ENCODE measurements at regions not wholly inside any gene's neighbourhood (a gene's known extent, or its start where the extent isn't known, plus 50 kb on each side); places are given as distances from the start of the nearest gene placed in this dataset.
"Not testable (repeated sequence)": the region's sequence is repeated elsewhere in the genome, so short reads cannot be mapped to it uniquely, and the experiment has no call there.

GRCh38 chr19:13712767-13713201, 51.5 kb upstream of the MRI1 start:
- DNase-seq: no peak

- DNase-seq: no peak
Observed at GRCh38 chr19:13707915-13708314, 56.4 kb upstream of the MRI1 start.

GRCh38 chr19:13705928-13706447, 58.3 kb upstream of the MRI1 start:
- no peak for DNase-seq

- DNase-seq: no peak
Observed at GRCh38 chr19:13705201-13705600, 59.1 kb upstream of the MRI1 start.

- no peak for DNase-seq
Observed at GRCh38 chr19:13701624-13702023, 62.7 kb upstream of the MRI1 start.

GRCh38 chr19:13700621-13701020, 63.7 kb upstream of the MRI1 start:
- DNase-seq: no peak

- no peak for DNase-seq
Observed at GRCh38 chr19:13699786-13700185, 64.5 kb upstream of the MRI1 start.

GRCh38 chr19:13696839-13697238, 67.5 kb upstream of the MRI1 start:
- DNase-seq: no peak

- DNase-seq: peak; percentile 46
Observed at GRCh38 chr19:13693889-13694288, 70.4 kb upstream of the MRI1 start.

- peak; percentile 91 for DNase-seq
Observed at GRCh38 chr19:13691569-13692435, 72.5 kb upstream of the MRI1 start.

- DNase-seq: peak; percentile 72
Observed at GRCh38 chr19:13689085-13689484, 75.2 kb upstream of the MRI1 start.

- DNase-seq: no peak
Observed at GRCh38 chr19:13684021-13684420, 80.3 kb upstream of the MRI1 start.

- DNase-seq: no peak
Observed at GRCh38 chr19:13681509-13681908, 82.8 kb upstream of the MRI1 start.

GRCh38 chr19:13680708-13681360, 83.5 kb upstream of the MRI1 start:
- DNase-seq: not testable (repeated sequence)

GRCh38 chr19:13676967-13677366, 87.4 kb upstream of the MRI1 start:
- not testable (repeated sequence) for DNase-seq

GRCh38 chr19:13672480-13673175, 91.7 kb upstream of the MRI1 start:
- peak; percentile 54 for DNase-seq

GRCh38 chr19:13670846-13671245, 93.5 kb upstream of the MRI1 start:
- peak; percentile 92 for DNase-seq

GRCh38 chr19:13669780-13670355, 94.5 kb upstream of the MRI1 start:
- DNase-seq: no peak

- no peak for DNase-seq
Observed at GRCh38 chr19:13668964-13669363, 95.4 kb upstream of the MRI1 start.

GRCh38 chr19:13666165-13666564, 98.2 kb upstream of the MRI1 start:
- no peak for DNase-seq

- DNase-seq: peak; percentile 69
Observed at GRCh38 chr19:13665125-13665905, 99.0 kb upstream of the MRI1 start.
